ENCODE measurements at regions not wholly inside any gene's neighbourhood (a gene's known extent, or its start where the extent isn't known, plus 50 kb on each side); places are given as distances from the start of the nearest gene placed in this dataset.
"Not testable (repeated sequence)": the region's sequence is repeated elsewhere in the genome, so short reads cannot be mapped to it uniquely, and the experiment has no call there.

DNA sequence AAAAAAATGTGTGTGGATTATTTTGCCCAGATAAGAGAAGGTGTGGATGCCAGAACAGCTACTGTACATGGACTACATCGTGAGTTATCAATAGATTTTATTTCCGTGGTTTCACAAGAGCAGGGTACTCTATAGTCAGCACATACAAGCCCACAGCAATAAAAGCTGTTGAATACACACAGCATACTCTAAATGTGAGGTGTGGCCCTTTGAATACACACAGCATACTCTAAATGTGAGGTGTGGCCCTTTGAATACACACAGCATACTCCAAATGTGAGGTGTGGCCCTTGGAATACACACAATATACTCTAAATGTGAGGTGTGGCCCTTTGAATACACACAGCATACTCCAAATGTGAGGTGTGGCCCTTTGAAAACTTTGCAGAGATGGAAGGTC is 287.4 kb upstream of the ADARB2 start:
- DNase-seq (ENCODE audit: low read depth in 2 of 2) = not testable (repeated sequence)

DNA sequence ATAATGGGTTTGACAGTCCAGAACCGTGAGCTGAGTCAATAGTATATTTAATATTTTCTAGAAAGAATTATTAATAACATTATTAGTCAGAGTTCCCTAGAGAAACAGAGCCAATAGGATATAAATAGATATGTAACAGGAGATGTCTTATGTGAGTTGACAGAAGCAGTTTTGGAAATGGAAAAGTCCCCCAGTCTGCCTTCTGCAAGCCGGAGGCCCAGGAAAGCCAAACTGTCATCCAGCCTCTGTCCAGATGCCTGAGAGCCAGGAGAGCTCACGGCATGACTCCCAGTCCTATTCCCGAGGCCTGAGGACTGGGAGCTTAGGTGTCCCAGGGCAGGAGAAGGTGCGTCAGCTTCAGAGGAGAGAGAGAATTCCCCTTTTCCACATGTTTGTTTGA is 286.4 kb upstream of the ADARB2 start:
- no peak for DNase-seq (ENCODE audit: low read depth in 2 of 2)

DNA sequence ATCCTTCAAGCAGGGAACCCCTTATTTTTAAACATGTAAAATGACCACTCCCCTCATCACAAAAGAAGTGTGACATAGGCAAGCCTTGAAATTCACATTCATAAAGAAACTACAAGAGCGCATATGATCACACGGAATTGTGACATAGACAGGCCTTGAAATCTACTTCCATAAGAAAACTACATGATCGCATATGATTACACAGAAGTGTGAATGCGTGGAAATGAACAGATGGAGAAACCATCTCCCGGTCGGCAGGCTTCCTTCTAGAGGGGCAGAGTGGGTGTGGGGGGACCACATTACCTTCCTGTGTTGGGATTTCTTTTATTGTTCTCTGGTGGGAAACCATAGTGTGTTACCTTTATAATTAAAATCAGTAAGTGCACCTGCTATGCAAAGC is 285.1 kb upstream of the ADARB2 start:
- DNase-seq (ENCODE audit: low read depth in 2 of 2) = no peak

DNA sequence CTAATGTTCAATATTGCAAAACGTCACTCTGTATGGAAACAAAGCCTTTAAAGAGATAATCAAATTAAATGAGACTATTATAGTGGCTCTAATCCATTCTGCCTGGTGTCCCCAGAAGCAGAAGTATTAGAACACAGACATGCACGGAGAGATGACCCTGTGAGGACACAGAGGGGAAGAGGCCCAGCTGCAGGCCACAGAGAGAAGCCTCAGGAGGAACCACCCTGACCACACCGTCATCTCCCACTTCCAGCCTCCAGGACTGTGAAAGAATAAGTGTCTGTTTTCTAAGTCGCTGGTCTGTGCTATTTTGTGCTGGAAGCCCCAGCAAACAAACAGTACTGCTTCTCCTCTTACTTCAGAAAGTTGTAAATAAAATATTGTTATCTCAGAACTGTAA is 283.5 kb upstream of the ADARB2 start:
- no peak for DNase-seq (ENCODE audit: low read depth in 2 of 2)

DNA sequence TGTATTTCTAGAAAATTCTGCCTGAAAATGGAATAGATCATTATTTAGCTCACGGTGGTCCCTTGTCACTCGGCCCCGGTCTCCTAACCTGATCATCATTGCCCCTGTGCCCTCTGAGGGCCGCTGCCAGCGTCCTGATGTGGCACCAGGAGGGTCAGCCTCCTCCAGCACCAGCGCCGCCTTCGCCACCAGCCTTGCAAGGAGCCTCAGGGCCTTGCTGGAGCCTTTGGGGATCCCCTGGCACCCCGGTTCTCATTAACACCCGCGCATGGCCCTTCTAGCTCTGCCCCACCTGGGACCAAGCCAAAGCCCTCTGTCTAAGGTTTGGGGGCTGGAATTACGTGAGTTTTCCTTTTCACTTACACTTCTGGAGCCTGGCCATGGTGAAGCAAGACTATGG is 282.5 kb upstream of the ADARB2 start:
- DNase-seq (ENCODE audit: low read depth in 2 of 2) = no peak

DNA sequence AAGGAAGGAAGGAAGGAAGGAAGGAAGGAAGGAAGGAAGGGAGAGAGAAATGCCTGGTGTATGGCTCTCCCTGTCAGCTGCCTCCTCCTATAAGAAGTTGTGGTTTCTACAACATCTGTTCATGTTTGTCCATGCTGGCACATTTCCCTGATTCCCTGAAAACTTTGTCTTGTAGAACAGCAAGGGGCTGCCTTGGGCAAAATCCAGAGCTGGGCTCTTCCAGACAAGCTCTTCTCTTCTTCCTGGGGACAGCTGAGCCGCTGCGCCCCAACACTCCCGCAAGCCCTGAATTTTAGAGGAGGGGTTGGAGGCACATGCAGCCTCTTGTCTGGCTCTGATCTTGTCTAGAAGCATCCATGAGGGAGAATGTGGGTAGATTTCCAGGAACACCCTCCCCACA is 282.0 kb upstream of the ADARB2 start:
- DNase-seq (ENCODE audit: low read depth in 2 of 2) = no peak

DNA sequence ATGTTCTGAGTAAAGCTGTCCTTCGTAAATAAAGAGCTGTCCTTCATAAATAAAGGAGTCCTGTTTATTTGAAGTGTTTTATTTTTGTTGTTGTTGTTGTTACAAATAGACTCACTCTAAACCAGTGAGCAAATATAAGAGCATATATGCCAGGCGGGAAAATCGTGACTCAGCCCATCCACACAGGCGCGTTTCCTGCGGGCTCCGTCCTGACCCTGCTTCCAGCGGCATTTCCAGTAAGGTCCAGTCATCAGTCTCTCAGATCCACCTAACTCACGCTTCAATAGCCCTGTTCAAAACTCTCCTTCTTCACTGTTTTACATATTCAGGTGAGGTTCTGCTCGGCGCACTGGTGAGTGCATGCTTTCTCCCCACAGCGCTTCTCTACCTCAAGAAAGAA is 277.2 kb upstream of the ADARB2 start:
- no peak for DNase-seq (ENCODE audit: low read depth in 2 of 2)

DNA sequence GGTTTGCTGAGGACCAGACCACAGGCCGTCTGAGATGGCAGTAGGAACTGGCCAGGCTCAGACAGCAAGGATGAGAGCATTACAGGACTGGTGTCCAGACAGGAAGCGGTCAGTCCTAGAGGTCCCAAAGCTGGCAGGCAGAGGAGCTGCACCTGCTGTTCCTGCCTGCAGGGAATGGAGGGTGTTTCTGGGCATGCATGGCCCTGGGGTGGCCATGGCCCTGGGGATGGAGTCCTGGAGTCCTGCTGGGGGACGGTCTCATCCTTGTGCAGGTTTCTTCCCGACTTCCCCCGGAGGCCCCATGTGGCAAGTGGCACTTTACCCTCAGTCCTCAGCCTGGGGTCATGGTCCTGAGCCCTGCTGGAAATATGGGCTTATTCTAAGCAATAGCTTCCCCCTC is 274.9 kb upstream of the ADARB2 start:
- no peak for DNase-seq (ENCODE audit: low read depth in 2 of 2)

DNA sequence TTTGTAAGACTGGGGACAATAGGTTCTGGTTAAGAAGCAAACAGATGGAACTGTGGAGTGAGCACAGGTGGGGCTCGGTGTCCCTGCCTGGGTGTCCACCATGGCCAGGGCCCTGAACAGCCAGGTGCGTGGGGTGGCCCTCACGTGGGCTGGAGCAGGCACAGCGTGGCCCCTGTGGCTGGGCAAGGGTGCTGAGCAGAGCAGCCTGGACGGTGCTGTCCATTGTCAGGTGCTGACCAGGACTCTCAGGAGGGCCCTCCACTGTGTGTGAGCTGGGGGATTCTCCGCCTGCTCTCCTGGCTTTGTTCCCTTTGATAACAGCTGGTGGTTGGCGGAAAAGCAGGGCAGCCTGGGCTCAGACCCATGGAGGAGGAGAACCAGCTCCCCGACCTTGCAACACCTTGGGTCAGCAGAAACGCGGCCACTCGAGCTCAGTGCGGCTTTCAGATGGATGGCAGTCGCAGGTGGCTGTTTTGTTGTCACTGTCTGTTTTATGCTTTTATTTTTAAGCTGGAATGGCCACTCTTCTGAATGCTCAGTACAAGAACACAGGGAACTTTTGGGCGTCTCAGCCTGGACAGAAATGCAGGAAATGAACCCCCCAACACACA is 273.9 kb upstream of the ADARB2 start:
- DNase-seq (ENCODE audit: low read depth in 2 of 2) = no peak

DNA sequence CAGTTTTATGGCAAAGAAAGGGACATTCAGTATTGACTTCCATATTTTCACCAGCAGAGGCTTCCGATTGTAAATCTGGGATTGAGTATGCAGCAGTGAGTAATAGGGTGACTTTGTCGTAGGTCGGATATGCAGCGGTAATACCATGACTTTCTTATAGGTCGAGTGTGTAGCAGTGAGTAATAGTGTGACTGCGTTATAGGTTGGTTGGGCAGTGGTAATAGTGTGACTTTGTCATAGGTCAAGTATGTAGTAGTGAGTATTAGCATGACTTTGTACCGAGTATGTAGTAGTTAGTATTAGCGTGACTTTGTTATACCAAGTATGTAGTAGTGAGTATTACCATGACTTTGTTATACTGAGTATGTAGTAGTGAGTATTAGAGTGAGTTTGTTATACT is 268.2 kb upstream of the ADARB2 start:
- DNase-seq (ENCODE audit: low read depth in 2 of 2) = no peak

DNA sequence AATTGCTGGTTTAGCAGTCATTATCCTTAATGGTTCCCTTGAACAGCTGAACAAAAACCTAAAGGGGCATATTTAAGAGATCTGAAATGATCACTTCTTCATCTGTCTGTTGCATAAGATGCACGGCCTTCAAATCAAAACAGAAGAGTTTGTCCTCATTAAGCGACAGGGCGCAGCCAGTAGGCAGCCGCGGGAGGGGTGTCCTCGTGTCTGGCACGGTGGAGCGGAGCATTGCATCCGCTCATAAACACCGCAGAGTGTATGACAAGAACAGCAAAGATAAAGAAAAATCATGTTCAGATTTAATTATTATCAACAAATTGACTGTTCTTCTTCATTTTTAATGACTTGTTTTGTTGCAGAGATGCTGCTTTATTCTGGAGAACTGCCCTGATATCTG is 255.6 kb upstream of the ADARB2 start:
- no peak for DNase-seq (ENCODE audit: low read depth in 2 of 2)

DNA sequence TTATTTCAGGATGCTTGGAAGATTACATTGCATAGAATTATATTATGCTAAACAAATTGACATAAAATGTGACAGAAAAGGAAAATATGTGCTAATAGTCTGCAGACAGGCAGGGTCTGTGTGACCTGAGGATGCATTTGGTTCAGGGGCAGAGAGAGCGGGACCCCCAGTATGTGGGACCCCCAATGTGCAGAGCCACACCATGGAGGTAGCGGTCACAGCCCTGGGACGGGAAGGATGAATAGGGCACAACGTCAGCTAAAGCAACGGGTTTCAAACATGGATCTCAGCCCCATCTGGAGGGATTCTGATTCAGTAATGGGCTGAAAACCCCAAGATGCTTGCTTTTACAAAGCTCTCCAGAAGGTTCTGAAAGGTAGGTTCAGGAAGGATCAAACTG is 251.8 kb upstream of the ADARB2 start:
- no peak for DNase-seq (ENCODE audit: low read depth in 2 of 2)

DNA sequence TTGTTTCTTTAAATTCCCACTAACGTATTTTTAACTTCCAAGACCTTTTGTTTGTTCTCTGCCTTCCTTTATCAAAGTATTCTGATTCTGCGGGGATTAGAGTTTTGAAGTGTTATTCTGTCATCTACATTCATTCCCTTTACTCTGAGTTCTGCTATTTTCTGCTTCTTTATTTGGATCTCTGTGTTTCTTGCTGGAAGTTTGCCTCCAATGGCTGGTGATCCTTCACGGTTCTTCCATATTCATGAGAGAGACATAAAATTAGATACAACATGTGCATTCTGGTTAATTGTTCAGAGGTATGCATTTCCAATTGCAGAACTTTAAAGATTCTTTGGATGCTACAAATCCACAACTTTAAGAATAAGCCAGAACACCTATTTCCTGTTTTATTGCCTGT is 244.7 kb upstream of the ADARB2 start:
- no peak for DNase-seq (ENCODE audit: low read depth in 2 of 2)

DNA sequence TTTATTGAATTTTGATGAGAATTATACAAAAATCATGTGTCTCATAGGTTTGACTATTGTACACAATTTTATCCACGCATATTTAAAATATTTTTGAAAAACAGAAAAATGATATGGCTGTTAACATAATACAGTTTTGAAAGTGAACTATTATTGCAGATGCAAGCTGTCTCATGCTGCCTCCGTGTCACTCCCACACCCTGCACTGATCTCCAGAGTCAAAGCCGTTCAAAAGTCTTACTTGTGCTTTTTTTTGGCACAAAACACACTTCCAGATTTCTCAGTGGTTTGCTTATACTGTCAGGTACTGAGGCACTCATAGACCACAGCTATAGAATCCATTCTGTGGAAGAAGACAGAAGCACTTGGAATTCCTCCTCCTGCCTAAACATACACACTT is 243.1 kb upstream of the ADARB2 start:
- DNase-seq (ENCODE audit: low read depth in 2 of 2) = no peak

DNA sequence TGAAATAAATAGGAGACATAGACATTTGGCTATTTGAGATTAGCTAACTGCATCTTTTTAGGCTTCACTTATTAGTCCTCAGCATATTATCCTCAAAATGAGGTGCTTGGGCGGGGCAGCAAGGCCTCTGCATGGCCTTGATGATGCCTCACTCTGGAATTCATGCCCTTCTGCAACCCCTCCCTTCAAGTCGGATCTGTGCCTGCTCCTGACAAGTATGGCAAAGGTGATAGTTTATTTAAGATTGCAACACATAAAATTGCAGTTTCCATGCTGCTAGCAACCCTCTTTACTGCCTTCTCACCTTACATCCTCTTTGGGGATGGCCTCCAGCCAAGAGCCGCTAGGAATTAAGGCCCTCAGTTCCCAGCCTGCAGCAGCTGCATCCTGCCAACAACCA is 241.3 kb upstream of the ADARB2 start:
- no peak for DNase-seq (ENCODE audit: low read depth in 2 of 2)

DNA sequence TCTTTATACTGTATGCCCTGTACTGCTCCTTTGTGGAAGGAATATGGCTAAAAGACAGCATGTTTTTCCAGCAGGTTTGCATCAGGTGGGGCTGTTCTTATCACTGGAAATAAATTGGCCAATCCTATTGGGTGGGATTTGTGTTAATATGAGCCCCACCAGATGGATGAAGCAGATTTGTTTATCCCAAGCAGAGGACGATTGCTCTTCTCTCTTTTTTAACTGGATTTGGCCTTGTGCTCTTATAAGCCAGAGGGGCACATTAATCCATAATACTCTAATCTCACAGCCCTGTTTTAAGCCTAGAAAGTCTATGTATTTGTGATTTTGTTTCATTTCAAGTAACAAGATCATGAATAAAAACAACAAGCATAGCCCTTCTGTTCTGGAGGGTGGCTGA is 240.1 kb upstream of the ADARB2 start:
- no peak for DNase-seq (ENCODE audit: low read depth in 2 of 2)

DNA sequence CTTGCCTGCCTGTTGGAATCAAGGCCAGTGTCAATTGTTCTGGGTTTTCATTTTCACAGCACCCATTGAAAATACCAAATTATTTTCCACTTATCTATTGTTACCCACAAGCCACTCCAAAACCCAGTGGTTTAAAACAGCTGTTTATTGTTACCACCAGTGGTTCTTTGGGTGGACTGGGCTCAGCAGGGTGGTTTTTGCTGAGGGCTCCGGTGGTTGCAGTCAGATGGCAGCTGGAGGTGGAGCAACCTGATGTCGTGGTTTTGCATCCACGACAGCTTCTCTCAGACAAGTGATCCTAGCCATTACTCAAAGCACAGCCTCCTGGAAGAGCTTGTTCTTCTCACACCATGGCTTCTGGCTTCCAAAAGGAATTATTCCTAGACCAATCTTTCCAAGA is 235.1 kb upstream of the ADARB2 start:
- DNase-seq (ENCODE audit: low read depth in 2 of 2) = no peak

DNA sequence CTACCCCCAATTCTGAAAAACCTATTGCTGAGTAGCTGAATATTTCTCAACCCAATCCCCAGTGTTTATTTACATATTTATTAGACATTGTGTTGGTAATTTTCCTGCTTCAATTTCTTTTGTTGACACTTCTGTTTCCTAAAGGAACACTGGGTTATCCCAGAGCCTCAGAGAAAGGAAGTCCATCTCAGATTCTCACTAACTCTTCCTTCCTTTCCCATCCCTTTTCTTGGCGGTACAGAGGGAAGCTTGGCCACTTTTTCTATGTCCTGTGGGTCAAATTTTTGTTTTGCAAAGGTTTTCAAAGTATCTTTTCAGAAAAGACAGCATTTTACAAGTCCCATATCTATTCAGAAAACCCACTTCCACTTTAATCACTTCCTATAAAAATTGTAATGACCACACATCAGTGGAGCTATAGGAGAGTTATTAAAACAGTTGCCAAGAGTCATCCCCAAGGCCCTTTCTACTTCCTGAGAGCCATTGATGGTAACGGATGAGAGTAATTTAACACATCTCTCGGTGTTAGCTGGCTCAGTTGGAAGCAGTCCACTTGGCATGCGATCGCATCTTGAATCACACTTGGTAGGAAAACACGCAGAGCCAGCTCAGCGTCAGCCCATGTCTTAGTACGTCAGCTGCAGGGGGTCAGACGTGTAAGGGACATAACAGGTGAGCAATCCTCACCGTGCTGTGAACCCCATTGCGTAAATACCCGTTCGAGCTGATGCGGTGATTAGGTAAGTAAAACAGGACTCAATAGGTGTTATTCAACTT is 231.1 kb upstream of the ADARB2 start:
- DNase-seq (ENCODE audit: low read depth in 2 of 2) = no peak

DNA sequence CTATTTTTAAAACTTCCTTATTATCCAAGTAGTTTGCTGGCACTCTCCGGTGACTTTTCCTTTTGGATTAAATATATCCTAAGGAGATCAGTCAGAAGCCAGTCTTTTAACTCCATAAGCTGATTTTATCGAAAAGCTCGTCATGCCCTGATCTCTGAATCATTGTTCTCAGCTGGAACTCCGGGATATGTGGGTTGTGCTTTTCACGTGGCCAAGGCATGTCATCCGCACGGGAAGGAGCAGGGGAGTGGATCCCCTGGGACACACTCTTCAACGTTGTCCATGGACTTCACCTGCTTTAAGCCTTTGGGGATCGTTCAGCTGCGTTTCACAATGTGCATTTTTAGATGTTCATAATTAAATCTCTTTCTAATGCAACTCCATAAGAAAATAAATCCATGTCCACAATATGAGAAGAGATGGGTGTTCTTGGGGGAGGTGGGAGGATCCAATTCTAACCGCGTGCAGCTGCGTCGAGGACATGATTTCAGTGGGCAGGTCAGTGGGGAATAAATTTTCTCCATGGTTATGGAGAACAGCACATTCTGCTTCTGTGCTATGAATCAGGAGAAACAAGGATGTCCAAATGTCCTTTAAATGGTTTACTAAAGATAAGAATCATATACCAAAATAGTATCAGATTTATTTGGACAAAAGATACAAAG is 229.5 kb upstream of the ADARB2 start:
- DNase-seq (ENCODE audit: low read depth in 2 of 2) = no peak

DNA sequence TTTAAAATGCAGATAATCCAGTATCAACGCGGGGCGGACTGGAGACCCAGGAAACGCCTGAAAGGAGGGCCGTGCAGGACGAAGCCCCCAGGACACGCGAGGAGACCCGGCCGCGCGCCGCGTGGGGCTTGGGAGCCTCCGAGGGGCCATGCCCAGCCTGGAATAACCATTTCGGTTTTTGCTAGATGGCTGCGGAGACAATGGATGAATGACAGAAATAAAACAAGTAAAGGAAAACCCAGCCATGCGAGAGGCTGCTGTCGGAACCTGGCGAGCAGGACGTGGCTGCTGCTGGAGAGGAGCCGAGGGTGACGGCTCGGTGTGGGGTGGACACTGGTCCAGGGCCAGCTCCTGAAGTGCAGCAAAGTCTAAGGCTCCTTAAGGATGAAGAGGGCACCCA is 227.2 kb upstream of the ADARB2 start:
- no peak for DNase-seq (ENCODE audit: low read depth in 2 of 2)

DNA sequence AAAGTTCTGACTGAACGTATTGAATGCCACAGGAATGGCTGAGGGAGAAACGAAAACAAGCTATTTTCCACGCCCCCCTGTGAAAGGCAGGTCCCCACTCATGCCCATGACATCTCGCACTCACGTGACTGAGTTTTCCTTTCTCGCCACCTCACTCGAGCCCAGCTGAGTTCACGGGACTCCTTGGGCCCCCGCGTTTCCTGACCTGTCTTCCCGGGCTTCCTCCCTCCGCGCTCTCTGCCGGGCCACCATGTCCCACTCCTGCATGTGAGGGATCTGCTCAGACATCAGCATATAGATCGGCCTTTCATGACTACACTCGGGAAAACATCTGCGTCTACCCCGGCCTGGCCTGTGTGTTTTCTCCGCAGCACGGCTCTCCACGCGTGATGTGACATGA is 226.0 kb upstream of the ADARB2 start:
- no peak for DNase-seq (ENCODE audit: low read depth in 2 of 2)

DNA sequence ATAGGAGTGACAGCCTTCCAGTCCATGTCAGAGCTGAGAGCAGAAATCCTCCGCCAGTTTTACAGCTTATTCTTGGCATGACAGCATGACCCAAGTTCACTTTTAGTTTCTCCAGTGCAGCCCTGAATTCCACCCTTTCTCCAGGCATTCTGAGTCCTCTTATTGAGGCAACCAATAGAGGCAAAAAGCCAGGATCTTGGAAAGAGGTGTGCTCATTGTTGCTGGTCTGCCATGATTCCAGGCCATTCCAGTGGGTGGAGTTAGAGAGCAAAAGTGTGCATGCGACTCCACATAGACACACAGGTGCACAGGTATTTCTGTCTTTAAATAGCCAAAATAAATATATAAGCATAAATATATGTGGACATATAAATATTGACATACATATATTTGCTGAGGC is 224.7 kb upstream of the ADARB2 start:
- DNase-seq (ENCODE audit: low read depth in 2 of 2) = no peak

DNA sequence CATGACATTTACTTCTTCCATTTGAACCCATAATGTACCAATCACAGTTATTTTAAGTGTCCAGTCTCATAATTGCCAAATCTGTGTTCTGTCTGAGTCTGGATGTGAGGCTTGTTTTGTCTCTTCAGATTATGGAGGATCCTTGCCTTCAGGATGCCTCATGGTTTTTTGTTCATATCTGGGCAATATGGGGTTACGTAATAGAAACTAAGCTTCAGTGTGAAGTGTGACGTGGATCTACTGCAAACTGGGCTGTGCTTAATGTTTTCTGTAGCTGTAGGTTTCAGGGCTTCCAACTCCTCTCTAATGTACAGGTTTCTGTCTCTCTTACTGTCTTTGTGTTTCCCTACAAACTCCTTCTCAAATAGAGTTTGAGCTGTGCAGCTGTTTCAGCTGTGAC is 223.7 kb upstream of the ADARB2 start:
- no peak for DNase-seq (ENCODE audit: low read depth in 2 of 2)
